ENCODE measurements at regions not wholly inside any gene's neighbourhood (a gene's known extent, or its start where the extent isn't known, plus 50 kb on each side); places are given as distances from the start of the nearest gene placed in this dataset.
"Not testable (repeated sequence)": the region's sequence is repeated elsewhere in the genome, so short reads cannot be mapped to it uniquely, and the experiment has no call there.

- DNase-seq, result no peak
Measured at GRCh38 chr11:103585401-103585800, 451.0 kb upstream of the DDI1 start.

- no peak for DNase-seq
Measured at GRCh38 chr11:103585911-103586310, 450.5 kb upstream of the DDI1 start.

- DNase-seq, result no peak
Measured at GRCh38 chr11:103586756-103587155, 449.7 kb upstream of the DDI1 start.

GRCh38 chr11:103587901-103588788 lies 448.3 kb upstream of the DDI1 start:
- no peak for DNase-seq

GRCh38 chr11:103591554-103591953 lies 444.9 kb upstream of the DDI1 start:
- DNase-seq, result no peak

- DNase-seq, result no peak
Measured at GRCh38 chr11:103594283-103594682, 442.2 kb upstream of the DDI1 start.

GRCh38 chr11:103596315-103596714 lies 440.1 kb upstream of the DDI1 start:
- DNase-seq, result no peak

GRCh38 chr11:103601225-103601846 lies 435.1 kb upstream of the DDI1 start:
- DNase-seq, result peak; percentile 39

- no peak for DNase-seq
Measured at GRCh38 chr11:103602840-103603239, 433.6 kb upstream of the DDI1 start.

GRCh38 chr11:103604310-103604709 lies 432.1 kb upstream of the DDI1 start:
- no peak for DNase-seq

GRCh38 chr11:103608566-103608965 lies 427.9 kb upstream of the DDI1 start:
- no peak for DNase-seq

GRCh38 chr11:103609117-103610066 lies 427.0 kb upstream of the DDI1 start:
- DNase-seq, result no peak

GRCh38 chr11:103610435-103610834 lies 426.0 kb upstream of the DDI1 start:
- no peak for DNase-seq

- not testable (repeated sequence) for DNase-seq
Measured at GRCh38 chr11:103611526-103612260, 424.7 kb upstream of the DDI1 start.

GRCh38 chr11:103612451-103612850 lies 424.0 kb upstream of the DDI1 start:
- not testable (repeated sequence) for DNase-seq

- DNase-seq, result not testable (repeated sequence)
Measured at GRCh38 chr11:103616586-103616985, 419.9 kb upstream of the DDI1 start.

GRCh38 chr11:103618528-103618927 lies 417.9 kb upstream of the DDI1 start:
- no peak for DNase-seq

GRCh38 chr11:103619480-103619879 lies 417.0 kb upstream of the DDI1 start:
- DNase-seq, result no peak

GRCh38 chr11:103619938-103620337 lies 416.5 kb upstream of the DDI1 start:
- DNase-seq, result no peak

- no peak for DNase-seq
Measured at GRCh38 chr11:103622296-103622695, 414.1 kb upstream of the DDI1 start.

- no peak for DNase-seq
Measured at GRCh38 chr11:103623933-103624332, 412.5 kb upstream of the DDI1 start.
